Nephron progenitor cell (in vitro differentiated cells): ENCODE measurements at regions not wholly inside any gene's neighbourhood (a gene's known extent, or its start where the extent isn't known, plus 50 kb on each side); places are given as distances from the start of the nearest gene placed in this dataset.
"Not testable (repeated sequence)": the region's sequence is repeated elsewhere in the genome, so short reads cannot be mapped to it uniquely, and the experiment has no call there.

Experiments used
- DNase-seq: peaks from one replicate; pipeline ENCODE4 v3.0.0; 2021
- H3K27ac Mint-ChIP-seq: 2 replicates; pipeline ENCODE4 v1.8.0; 2021; ENCODE audit warnings: mild to moderate bottlenecking, moderate library complexity, mixed read lengths
- H3K27me3 Mint-ChIP-seq: 2 replicates; pipeline ENCODE4 v1.8.0; 2021; ENCODE audit warnings: mild to moderate bottlenecking, low read depth, mixed read lengths; ENCODE audit not compliant: poor library complexity
- H3K36me3 Mint-ChIP-seq: 2 replicates; pipeline ENCODE4 v1.8.0; 2021; ENCODE audit warnings: low read depth, mixed read lengths
- H3K4me1 Mint-ChIP-seq: 2 replicates; pipeline ENCODE4 v1.8.0; 2021; ENCODE audit warnings: mixed read lengths
- H3K4me3 Mint-ChIP-seq: 2 replicates; pipeline ENCODE4 v1.8.0; 2021; ENCODE audit warnings: mild to moderate bottlenecking, moderate library complexity, mixed read lengths
- H3K9me3 Mint-ChIP-seq: 2 replicates; pipeline ENCODE4 v1.8.0; 2021; ENCODE audit warnings: mild to moderate bottlenecking, moderate library complexity, mixed read lengths
- TF ChIP-seq, protein P1 (sequence below): fragments of 200-600 bp; sonication (generic); IDR thresholded peaks from 2 replicates; pipeline ENCODE4 v1.5.0; 2021; ENCODE audit warnings: antibody characterized with exemption

DNA sequence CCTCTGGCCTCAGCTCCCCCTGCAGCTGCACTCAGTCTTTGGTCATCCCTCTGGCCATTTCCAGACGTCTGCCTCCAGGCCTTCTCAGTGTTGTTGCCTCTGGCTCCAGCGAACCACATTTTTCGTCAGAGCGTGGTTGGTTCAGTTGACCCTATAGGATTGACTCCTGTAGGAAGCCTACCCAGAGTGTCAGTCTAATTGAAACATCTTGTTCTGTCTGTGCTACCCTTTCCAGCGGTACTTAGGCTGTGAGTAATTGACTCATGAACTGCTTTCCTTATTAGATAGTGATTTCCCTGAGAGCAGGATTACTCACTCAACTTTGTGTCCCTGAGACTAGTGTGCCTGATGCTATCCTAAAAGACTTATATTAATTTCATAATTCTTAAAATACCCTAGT, 373.2 kb downstream of the ATP23 start:
- H3K4me3 Mint-ChIP-seq = no peak overlapping the region
- no peak overlapping the region for H3K27ac Mint-ChIP-seq

DNA sequence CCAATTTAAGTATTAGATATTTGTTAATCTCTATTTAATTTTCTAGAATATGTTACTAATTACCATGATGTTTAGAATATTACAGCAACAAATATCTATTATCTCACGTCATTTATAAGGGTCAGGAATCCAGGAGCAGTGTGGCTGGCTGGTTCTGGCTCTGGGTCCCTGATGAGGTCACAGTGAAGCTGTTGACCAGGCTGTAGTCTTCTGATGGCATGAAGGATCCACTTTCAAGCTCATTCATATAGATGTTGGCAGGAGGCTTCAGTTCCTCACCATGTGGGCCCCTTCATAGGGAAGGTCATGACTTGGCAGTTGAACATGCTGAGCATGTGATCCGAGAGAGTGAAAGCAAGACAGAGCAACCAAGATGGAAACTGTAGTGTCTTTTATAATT, 375.6 kb downstream of the ATP23 start:
- Mint-ChIP-seq H3K27me3 (no peaks in the 10 kb centered on the region), H3K36me3 (no peaks in the 10 kb centered on the region), H3K9me3 (peaks cover 13% of the 10 kb centered on the region), H3K4me3 (no peak overlapping the region), H3K4me1 (no peaks in the 10 kb centered on the region), H3K27ac (no peak overlapping the region)
- TF ChIP-seq, protein P1, sequence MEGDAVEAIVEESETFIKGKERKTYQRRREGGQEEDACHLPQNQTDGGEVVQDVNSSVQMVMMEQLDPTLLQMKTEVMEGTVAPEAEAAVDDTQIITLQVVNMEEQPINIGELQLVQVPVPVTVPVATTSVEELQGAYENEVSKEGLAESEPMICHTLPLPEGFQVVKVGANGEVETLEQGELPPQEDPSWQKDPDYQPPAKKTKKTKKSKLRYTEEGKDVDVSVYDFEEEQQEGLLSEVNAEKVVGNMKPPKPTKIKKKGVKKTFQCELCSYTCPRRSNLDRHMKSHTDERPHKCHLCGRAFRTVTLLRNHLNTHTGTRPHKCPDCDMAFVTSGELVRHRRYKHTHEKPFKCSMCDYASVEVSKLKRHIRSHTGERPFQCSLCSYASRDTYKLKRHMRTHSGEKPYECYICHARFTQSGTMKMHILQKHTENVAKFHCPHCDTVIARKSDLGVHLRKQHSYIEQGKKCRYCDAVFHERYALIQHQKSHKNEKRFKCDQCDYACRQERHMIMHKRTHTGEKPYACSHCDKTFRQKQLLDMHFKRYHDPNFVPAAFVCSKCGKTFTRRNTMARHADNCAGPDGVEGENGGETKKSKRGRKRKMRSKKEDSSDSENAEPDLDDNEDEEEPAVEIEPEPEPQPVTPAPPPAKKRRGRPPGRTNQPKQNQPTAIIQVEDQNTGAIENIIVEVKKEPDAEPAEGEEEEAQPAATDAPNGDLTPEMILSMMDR = no peak
- DNase-seq = no peak

More for the DNA sequence above, 373.2 kb downstream of the ATP23 start:
- Mint-ChIP-seq H3K4me1 (no peaks in the 10 kb centered on the region), H3K27me3 (no peaks in the 10 kb centered on the region), H3K9me3 (peaks cover 18% of the 10 kb centered on the region), H3K36me3 (no peaks in the 10 kb centered on the region)
- TF ChIP-seq, protein P1 = no peak
- DNase-seq = no peak

DNA sequence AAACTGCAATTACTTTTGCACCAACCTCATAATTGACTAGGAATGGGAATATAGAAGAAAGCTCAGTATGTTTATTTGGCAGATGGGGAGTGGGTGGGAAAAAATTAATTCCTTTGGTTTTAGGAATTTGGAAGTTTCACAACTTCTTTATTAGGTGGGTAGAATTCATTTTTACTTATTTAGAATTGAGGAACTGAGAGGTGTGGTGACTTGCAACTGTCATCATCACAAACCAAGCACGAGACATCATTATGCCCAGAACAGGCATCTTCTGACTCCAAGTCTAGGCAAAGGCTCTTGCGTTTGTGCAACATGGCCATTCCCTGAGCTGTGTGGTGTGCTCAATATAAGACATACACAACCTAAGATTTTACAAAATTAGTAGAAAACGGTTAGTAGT, 380.0 kb downstream of the ATP23 start:
- TF ChIP-seq, protein P1 = no peak
- Mint-ChIP-seq H3K36me3 (no peaks in the 10 kb centered on the region), H3K4me3 (no peak overlapping the region), H3K27ac (no peak overlapping the region), H3K4me1 (no peaks in the 10 kb centered on the region), H3K9me3 (peaks cover 13% of the 10 kb centered on the region), H3K27me3 (no peaks in the 10 kb centered on the region)
- DNase-seq = no peak

DNA sequence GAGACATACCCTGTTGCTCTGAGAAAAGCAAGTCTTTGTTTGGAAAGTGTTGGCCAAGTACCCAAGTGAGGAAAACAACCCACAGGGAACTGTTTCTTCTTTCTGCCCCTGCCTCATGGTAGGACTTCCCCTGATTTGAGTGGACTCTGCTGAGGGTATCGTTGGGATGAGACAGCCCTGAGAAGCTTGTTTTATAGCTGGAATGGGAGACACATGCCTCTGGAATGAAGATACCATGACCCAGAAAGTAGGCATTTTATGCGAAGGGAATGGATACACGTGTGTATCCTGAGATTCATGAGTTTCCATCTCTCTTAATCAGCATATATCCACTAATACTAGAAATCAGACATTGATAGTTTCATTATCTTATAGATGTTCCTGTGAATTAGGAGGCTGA, 382.3 kb downstream of the ATP23 start:
- DNase-seq = no peak
- Mint-ChIP-seq H3K36me3 (no peaks in the 10 kb centered on the region), H3K27me3 (no peaks in the 10 kb centered on the region), H3K27ac (no peak overlapping the region), H3K4me1 (no peaks in the 10 kb centered on the region), H3K9me3 (peaks cover 8% of the 10 kb centered on the region), H3K4me3 (no peak overlapping the region)
- TF ChIP-seq, protein P1 = no peak

DNA sequence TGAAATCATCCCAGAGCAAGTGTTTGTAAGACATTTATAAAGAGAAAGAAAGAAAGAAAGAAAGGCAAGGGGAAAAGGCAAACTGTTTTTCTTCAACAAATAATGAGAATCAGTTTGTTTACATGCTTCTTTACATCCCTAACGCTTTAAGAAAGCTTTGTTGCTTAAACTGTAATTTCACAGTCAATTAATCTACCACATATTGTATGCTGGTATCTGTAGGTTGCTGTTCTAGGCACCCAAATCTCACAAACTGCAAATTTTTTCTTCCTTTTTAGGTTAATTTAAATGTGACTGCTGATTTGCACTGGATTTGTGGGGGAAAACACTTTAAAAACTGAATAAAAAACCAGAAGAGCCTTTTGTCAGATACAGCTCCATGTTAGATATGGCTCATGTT, 384.2 kb downstream of the ATP23 start:
- no peak overlapping the region for H3K27ac Mint-ChIP-seq
- H3K9me3 Mint-ChIP-seq = no peaks in the 10 kb centered on the region
- DNase-seq = no peak
- H3K27me3 Mint-ChIP-seq = no peaks in the 10 kb centered on the region
- no peaks in the 10 kb centered on the region for H3K4me1 Mint-ChIP-seq
- no peaks in the 10 kb centered on the region for H3K36me3 Mint-ChIP-seq
- no peak overlapping the region for H3K4me3 Mint-ChIP-seq
- TF ChIP-seq, protein P1 = no peak

DNA sequence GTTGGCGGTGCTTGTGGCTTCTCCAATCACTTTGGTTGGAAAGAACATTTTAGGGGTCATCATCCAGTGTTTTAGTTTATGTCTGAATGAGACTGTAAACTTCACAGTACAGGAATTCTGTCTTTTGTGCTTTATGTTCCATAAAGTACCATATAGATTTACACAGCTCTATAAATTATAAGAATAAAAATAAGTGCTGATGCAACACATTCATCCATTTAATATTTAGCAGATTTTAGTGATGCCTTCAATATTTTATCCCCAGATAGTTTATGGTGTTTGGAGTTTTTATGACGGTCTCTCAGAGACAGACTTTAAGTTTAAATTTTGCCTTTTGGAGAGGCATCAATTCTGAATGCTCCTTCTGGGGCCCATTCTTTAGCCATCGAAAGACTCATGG, 385.2 kb downstream of the ATP23 start:
- Mint-ChIP-seq H3K9me3 (no peaks in the 10 kb centered on the region), H3K27me3 (no peaks in the 10 kb centered on the region), H3K4me3 (no peak overlapping the region), H3K27ac (no peak overlapping the region), H3K36me3 (no peaks in the 10 kb centered on the region), H3K4me1 (no peaks in the 10 kb centered on the region)
- DNase-seq = no peak
- TF ChIP-seq, protein P1 = no peak

DNA sequence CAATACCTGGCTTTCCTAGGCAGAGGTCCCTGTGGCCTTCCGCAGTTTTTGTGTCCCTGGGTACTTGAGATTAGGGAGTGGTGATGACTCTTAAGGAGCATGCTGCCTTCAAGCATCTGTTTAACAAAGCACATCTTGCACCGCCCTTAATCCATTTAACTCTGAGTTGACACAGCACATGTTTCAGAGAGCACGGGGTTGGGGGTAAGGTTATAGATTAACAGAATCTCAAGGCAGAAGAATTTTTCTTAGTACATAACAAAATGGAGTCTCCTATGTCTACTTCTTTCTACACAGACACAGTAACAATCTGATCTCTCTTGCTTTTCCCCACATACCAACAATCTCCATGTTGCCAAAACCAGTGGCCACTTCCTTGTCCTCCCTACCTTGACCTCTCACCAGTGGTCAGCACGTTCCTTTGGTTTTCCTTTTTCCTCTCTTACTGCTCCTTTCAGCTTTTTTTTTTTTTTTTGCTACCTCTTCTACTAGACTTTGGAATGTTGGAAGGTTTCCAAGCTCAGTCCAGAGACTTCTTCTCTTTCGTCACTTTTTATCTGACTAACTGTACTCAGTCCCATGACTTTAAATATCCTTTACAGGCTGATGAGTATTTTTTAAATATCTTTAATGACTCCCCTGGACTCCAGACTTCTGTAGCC, 395.3 kb downstream of the ATP23 start:
- not testable (repeated sequence) for H3K4me3 Mint-ChIP-seq

DNA sequence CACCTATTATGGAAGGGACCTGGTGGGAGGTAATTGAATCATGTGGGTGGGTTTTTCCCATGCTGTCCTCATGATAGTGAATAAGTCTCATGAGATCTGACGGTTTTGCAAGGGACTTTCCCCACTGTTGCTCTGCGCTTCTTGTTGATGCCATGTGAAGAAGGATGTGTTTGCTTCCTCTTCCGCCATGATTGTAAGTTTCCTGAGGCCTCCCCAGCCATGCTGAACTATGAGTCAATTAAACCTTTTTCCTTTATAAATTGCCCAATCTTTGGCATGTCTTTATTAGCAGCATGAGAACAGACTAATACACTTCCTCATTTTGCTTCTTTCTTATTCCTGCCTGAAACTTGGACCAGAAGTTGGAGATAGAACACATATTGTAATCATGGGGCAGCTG, 396.2 kb downstream of the ATP23 start:
- H3K9me3 Mint-ChIP-seq, H3K36me3 Mint-ChIP-seq, H3K4me3 Mint-ChIP-seq, H3K4me1 Mint-ChIP-seq, DNase-seq, H3K27me3 Mint-ChIP-seq, H3K27ac Mint-ChIP-seq: not testable (repeated sequence)

More for the DNA sequence above, 395.3 kb downstream of the ATP23 start:
- H3K27ac Mint-ChIP-seq = peak overlapping the region; percentile 36
- H3K4me1 Mint-ChIP-seq, H3K27me3 Mint-ChIP-seq, H3K36me3 Mint-ChIP-seq, DNase-seq, H3K9me3 Mint-ChIP-seq: not testable (repeated sequence)
